Esophagus squamous epithelium (tissue), 5 donors: ENCODE measurements at regions not wholly inside any gene's neighbourhood (a gene's known extent, or its start where the extent isn't known, plus 50 kb on each side); places are given as distances from the start of the nearest gene placed in this dataset.

Source experiments
- DNase-seq: peaks from one replicate; lab custom pipeline; 2025; lab: John Stamatoyannopoulos, UW
- H3K27ac ChIP-seq, 4 donors: fragments of 200-600 bp; sonication (generic); one replicate each; pipeline ENCODE4 v1.5.1; 2016 to 2019; ENCODE audit warnings: mild to moderate bottlenecking in 1 of 4
- H3K27me3 ChIP-seq, 4 donors: fragments of 200-600 bp; sonication (generic); 1 replicate in 3 of 4; 2 replicates in 1 of 4; pipeline versions ENCODE4 v1.5.1 to v1.6.0; 2017 to 2021; ENCODE audit warnings: antibody characterized with exemption in 1 of 4
- H3K36me3 ChIP-seq, 3 donors: fragments of 200-600 bp; sonication (generic); one replicate each; pipeline ENCODE4 v1.5.1; 2016 to 2019
- H3K4me1 ChIP-seq, 3 donors: fragments of 200-600 bp; sonication (generic); one replicate each; pipeline ENCODE4 v1.5.1; 2017 to 2019
- H3K4me3 ChIP-seq, 4 donors: fragments of 200-600 bp; sonication (generic); 1 replicate in 3 of 4; 2 replicates in 1 of 4; pipeline ENCODE4 v1.5.1; 2016 to 2019; ENCODE audit warnings: mild to moderate bottlenecking in 2 of 4, moderate library complexity in 1 of 4
- H3K9me3 ChIP-seq, 3 donors: fragments of 200-600 bp; sonication (generic); one replicate each; pipeline ENCODE4 v1.5.1; 2016 to 2019
- CTCF ChIP-seq, 6 experiments: fragments of 450-650 bp in 4 of 6; fragments of 200-600 bp in 2 of 6; sonication (generic) in 2 of 6; IDR thresholded peaks; one replicate each; pipeline ENCODE4 v1.5.1; 2016 to 2019; ENCODE audit warnings: antibody characterized with exemption in 6 of 6, mild to moderate bottlenecking in 4 of 6, moderate library complexity in 4 of 6
- POLR2A ChIP-seq, 4 donors: fragments of 450-650 bp; IDR thresholded peaks; one replicate each; pipeline ENCODE4 v1.6.1; 2017; ENCODE audit warnings: antibody characterized with exemption in 4 of 4, mild to moderate bottlenecking in 4 of 4, moderate library complexity in 3 of 4
- WGBS, 2 donors: methylation state at CpG; one replicate each; pipeline ENCODE4 v1.1.5; 2018; 5-methylcytosine and 5-hydroxymethylcytosine counted together
- intact Hi-C: fragments of 100-400 bp; cut with DNase I; formaldehyde crosslinking; loops from one replicate; pipeline ENCODE4 v1.15.0; 2022
- donor health status: DM: yes; HTN: yes; CAD: no.

- Histone ChIP-seq H3K4me1 (peaks cover 27 to 68% (median 32%) of the 10 kb centered on the region in 3 donors), H3K9me3 (no peaks in the 10 kb centered on the region), H3K36me3 (no peaks in the 10 kb centered on the region), H3K27me3 (peaks cover 0 to 12% (median 0%) of the 10 kb centered on the region in 4 donors), H3K27ac (no peak overlapping the region), H3K4me3 (no peak overlapping the region)
- no peak for DNase-seq
- no peak for TF ChIP-seq POLR2A (IDR thresholded peaks at IDR 0.05)
- TF ChIP-seq CTCF (IDR thresholded peaks at IDR 0.05), result no peak
- intact Hi-C loops, result no loop called here
- WGBS, 2 donors, result 44 to 82% methylated on average over 1 to 2 of the region's 4 CpGs
Measured at GRCh38 chr15:70499791-70500190, 263.6 kb downstream of the UACA start.

GRCh38 chr15:70498096-70498626 lies 265.2 kb downstream of the UACA start:
- no peaks in the 10 kb centered on the region for H3K36me3 ChIP-seq
- peaks cover 27 to 68% (median 32%) of the 10 kb centered on the region in 3 donors for H3K4me1 ChIP-seq
- intact Hi-C loops, result no loop called here
- no peaks in the 10 kb centered on the region for H3K9me3 ChIP-seq
- no peak overlapping the region for H3K4me3 ChIP-seq
- H3K27me3 ChIP-seq, result peaks cover 0 to 12% (median 0%) of the 10 kb centered on the region in 4 donors
- no peak for TF ChIP-seq POLR2A (IDR thresholded peaks at IDR 0.05)
- TF ChIP-seq CTCF (IDR thresholded peaks at IDR 0.05), result no peak
- H3K27ac ChIP-seq, result no peak overlapping the region
- WGBS, 2 donors, result 50 to 80% methylated on average over 2 to 6 of the region's 12 CpGs
- DNase-seq, result no peak

- intact Hi-C loops, result no loop called here
- H3K4me3 ChIP-seq, result no peak overlapping the region
- TF ChIP-seq CTCF (IDR thresholded peaks at IDR 0.05) (no peak), POLR2A (IDR thresholded peaks at IDR 0.05) (no peak)
- no peak overlapping the region for H3K27ac ChIP-seq
- peaks cover 0 to 11% (median 0%) of the 10 kb centered on the region in 4 donors for H3K27me3 ChIP-seq
- no peak for DNase-seq
- H3K36me3 ChIP-seq, result no peaks in the 10 kb centered on the region
- 90 to 96% methylated on average over 4 to 5 of the region's 7 CpGs for WGBS, 2 donors
- H3K4me1 ChIP-seq, result peaks cover 32 to 68% (median 37%) of the 10 kb centered on the region in 3 donors
- no peaks in the 10 kb centered on the region for H3K9me3 ChIP-seq
Measured at GRCh38 chr15:70497661-70498060, 265.7 kb downstream of the UACA start.

- Histone ChIP-seq H3K27ac (peak overlapping the region in 2 of 4 donors; percentile 65 to 85), H3K4me1 (peaks cover 40 to 74% (median 45%) of the 10 kb centered on the region in 3 donors), H3K36me3 (no peaks in the 10 kb centered on the region), H3K4me3 (no peak overlapping the region), H3K9me3 (no peaks in the 10 kb centered on the region), H3K27me3 (peaks cover 0 to 10% (median 0%) of the 10 kb centered on the region in 4 donors)
- intact Hi-C loops, result no loop called here
- no peak for DNase-seq
- WGBS, 2 donors, result 70 to 82% methylated on average over 3 to 4 of the region's 4 CpGs
- TF ChIP-seq CTCF (IDR thresholded peaks at IDR 0.05) (no peak), POLR2A (IDR thresholded peaks at IDR 0.05) (no peak)
Measured at GRCh38 chr15:70495991-70496599, 267.3 kb downstream of the UACA start.

- DNase-seq, result no peak
- TF ChIP-seq POLR2A (IDR thresholded peaks at IDR 0.05) (no peak), CTCF (IDR thresholded peaks at IDR 0.05) (no peak)
- no peak overlapping the region for H3K4me3 ChIP-seq
- peak overlapping the region; percentile 65 to 85 (median 72) for H3K27ac ChIP-seq
- H3K27me3 ChIP-seq, result peaks cover 0 to 19% (median 0%) of the 10 kb centered on the region in 4 donors
- H3K36me3 ChIP-seq, result no peaks in the 10 kb centered on the region
- H3K4me1 ChIP-seq, result peaks cover 40 to 77% (median 45%) of the 10 kb centered on the region in 3 donors
- 12 to 31% methylated on average over 6 of the region's 8 CpGs for WGBS, 2 donors
- intact Hi-C loops, result no loop called here
- no peaks in the 10 kb centered on the region for H3K9me3 ChIP-seq
Measured at GRCh38 chr15:70494852-70495571, 268.3 kb downstream of the UACA start.
